HepG2 (cell line): ENCODE measurements at regions not wholly inside any gene's neighbourhood (a gene's known extent, or its start where the extent isn't known, plus 50 kb on each side); places are given as distances from the start of the nearest gene placed in this dataset.

ENCODE experiments used
- ATAC-seq: fragments of 200-7000 bp; cut with Tn5 transposase; 3 replicates; pipeline ENCODE4 v1.9.1; 2020; ENCODE audit warnings: mild to moderate bottlenecking, moderate library complexity
- BruUV-seq: library from RNA; stranded (reverse); fragments of 400-500 nt; replicated peaks from 2 replicates; lab custom pipeline; 2021; lab: Mats Ljungman, UMichigan
- CTCF ChIA-PET: fragments of 300-600 bp; formaldehyde crosslinking; extraction: SDS; loops from one replicate; lab custom pipeline; 2021; ENCODE audit warnings: low total read pairs, inconsistent platforms, low intra/inter-chr PET ratio; lab: Yijun Ruan, JAX
- POLR2A ChIA-PET: fragments of 350-600 bp; sonication (Branson Sonifier 250); formaldehyde crosslinking; loops from one replicate; lab custom pipeline; 2020; ENCODE audit warnings: antibody characterized with exemption, inconsistent platforms; lab: Yijun Ruan, JAX
- DNase-seq: peaks from one replicate; pipeline ENCODE4 v3.0.0-alpha.2; 2015; ENCODE audit warnings: low spot score
- FAIRE-seq: peaks from 3 replicates; lab custom pipeline; 2011; peaks lifted over from hg19 to GRCh38; lab: Jason Lieb, UNC
- H2AFZ ChIP-seq: one replicate; pipeline ENCODE4 v1.6.1; 2011; ENCODE audit warnings: low read length, inconsistent platforms
- H3K27ac ChIP-seq: fragments of 300-600 bp; 3 replicates; pipeline ENCODE4 v1.8.0; 2011; ENCODE audit warnings: mixed run types, mild to moderate bottlenecking, mixed read lengths, low read length, inconsistent platforms; ENCODE audit not compliant: insufficient read depth; ENCODE audit errors: extremely low read length
- H3K27me3 ChIP-seq, 2 experiments: fragments of 200-600 bp in 1 of 2; 2 replicates in 1 of 2; 3 replicates in 1 of 2; pipeline versions ENCODE4 v1.6.0 to v1.8.0; 2011; ENCODE audit warnings: low read length in 2 of 2, mild to moderate bottlenecking in 2 of 2, moderate library complexity in 2 of 2, inconsistent platforms in 1 of 2; ENCODE audit not compliant: insufficient read depth in 2 of 2, control insufficient read depth in 1 of 2
- H3K36me3 ChIP-seq, 2 experiments: fragments of 200-600 bp in 1 of 2; replicated peaks in 1 of 2; 2 replicates in 1 of 2; 3 replicates in 1 of 2; pipeline versions ENCODE4 v1.5.1 to v1.8.0; 2011; ENCODE audit warnings: low read length in 2 of 2, inconsistent platforms in 1 of 2; ENCODE audit not compliant: insufficient read depth in 2 of 2, control insufficient read depth in 1 of 2
- H3K4me1 ChIP-seq: 2 replicates; pipeline ENCODE4 v1.5.1; 2012; ENCODE audit warnings: low read length, inconsistent platforms; ENCODE audit not compliant: insufficient read depth
- H3K4me2 ChIP-seq: 2 replicates; pipeline ENCODE4 v1.6.0; 2011; ENCODE audit warnings: low read depth, low read length, inconsistent platforms
- H3K4me3 ChIP-seq, 3 experiments: fragments of 200-600 bp in 1 of 3; sonication (generic), shearing (Covaris generic) in 1 of 3; replicated peaks in 1 of 3; 2 replicates each; pipeline ENCODE4 v1.5.1; 2011 to 2016; ENCODE audit warnings: low read length in 3 of 3, inconsistent platforms in 2 of 3, low read depth in 2 of 3, mild to moderate bottlenecking in 2 of 3, control low read depth in 1 of 3, mixed read lengths in 1 of 3; ENCODE audit not compliant: insufficient read depth in 1 of 3
- H3K79me2 ChIP-seq: one replicate; pipeline ENCODE4 v1.6.1; 2011; ENCODE audit warnings: low read length, inconsistent platforms; ENCODE audit not compliant: insufficient read depth
- H3K9ac ChIP-seq: 2 replicates; pipeline ENCODE4 v1.6.0; 2011; ENCODE audit warnings: mild to moderate bottlenecking, low read depth, low read length, inconsistent platforms; ENCODE audit not compliant: insufficient read depth
- H3K9me3 ChIP-seq: 2 replicates; pipeline ENCODE4 v1.5.1; 2012; ENCODE audit warnings: mild to moderate bottlenecking, low read length
- H4K20me1 ChIP-seq: 2 replicates; pipeline ENCODE4 v1.6.0; 2011; ENCODE audit warnings: inconsistent platforms, mild to moderate bottlenecking, low read length, moderate library complexity; ENCODE audit not compliant: insufficient read depth
- ATM ChIP-seq: fragments of 450-650 bp; IDR thresholded peaks from 2 replicates; pipeline ENCODE4 v1.7.1; 2017; ENCODE audit warnings: mild to moderate bottlenecking, borderline replicate concordance
- FOXP4 ChIP-seq: sonication (generic); formaldehyde crosslinking; IDR thresholded peaks from 2 replicates; pipeline ENCODE4 v1.4.0; 2020; ENCODE audit warnings: missing genetic modification reagents
- HMGXB3 ChIP-seq: sonication (generic); formaldehyde crosslinking; IDR thresholded peaks from 2 replicates; pipeline ENCODE4 v1.4.0; 2020; ENCODE audit warnings: missing genetic modification reagents, borderline replicate concordance
- HNF1A ChIP-seq, 2 experiments: sonication (generic) in 1 of 2; formaldehyde crosslinking in 1 of 2; IDR thresholded peaks; 2 replicates each; pipeline versions ENCODE4 v1.4.0 to v1.6.1; 2016 to 2020; ENCODE audit warnings: borderline replicate concordance in 1 of 2, low read depth in 1 of 2, mild to moderate bottlenecking in 1 of 2, missing genetic modification reagents in 1 of 2
- PCBP1 ChIP-seq: fragments of 200-400 bp; formaldehyde crosslinking; IDR thresholded peaks from 2 replicates; pipeline ENCODE4 v1.6.1; 2017; ENCODE audit warnings: mild to moderate bottlenecking, low read depth, low read length, borderline replicate concordance
- REL ChIP-seq: sonication (generic); formaldehyde crosslinking; conservative IDR thresholded peaks from 2 replicates; pipeline ENCODE4 v1.8.0; 2022; ENCODE audit warnings: mild to moderate bottlenecking, missing genetic modification reagents, moderate library complexity
- ZFP62 ChIP-seq: sonication (generic); formaldehyde crosslinking; IDR thresholded peaks from 2 replicates; pipeline ENCODE4 v1.4.0; 2020; ENCODE audit warnings: missing genetic modification reagents
- ZNF572 ChIP-seq: sonication (generic); formaldehyde crosslinking; IDR thresholded peaks from 2 replicates; pipeline ENCODE4 v1.5.1; 2020; ENCODE audit warnings: mild to moderate bottlenecking, missing genetic modification reagents
- WGBS: methylation state at CpG from one replicate; pipeline ENCODE4 v1.1.6; 2017; ENCODE audit warnings: low lambda C conversion rate; 5-methylcytosine and 5-hydroxymethylcytosine counted together
- in situ Hi-C: cut with HindIII; loops from 2 replicates; pipeline ENCODE4 v1.10.0; 2017; ENCODE audit warnings: low pct_unique_long_range_greater_than_20kb; ENCODE audit not compliant: extremely low pct_ligation_motif_present
- intact Hi-C: fragments of 100-400 bp; cut with micrococcal nuclease; formaldehyde crosslinking; loops from one replicate; pipeline ENCODE4 v1.10.0; 2022; ENCODE audit not compliant: unreplicated experiment

- FAIRE-seq (no peak), DNase-seq (no peak), ATAC-seq (no peak)
- ChIA-PET POLR2A (no interaction called here), CTCF (no interaction called here)
- H4K20me1 ChIP-seq: no peaks in the 10 kb centered on the region
- no peaks in the 10 kb centered on the region for H3K36me3 ChIP-seq
- in situ Hi-C loops (no loop called here), intact Hi-C loops (no loop called here)
- WGBS: 37% methylated on average over 2 of the region's 2 CpGs
- H3K4me1 ChIP-seq: no peaks in the 10 kb centered on the region
- no peaks in the 10 kb centered on the region for H3K27me3 ChIP-seq
- no TSS peak for BruUV-seq
- H3K79me2 ChIP-seq: no peaks in the 10 kb centered on the region
- TF ChIP-seq REL: no peak
- no peak for TF ChIP-seq FOXP4 (CRISPR knock-in tag)
- TF ChIP-seq ATM: no peak
- TF ChIP-seq ZFP62: no peak
- H3K9ac ChIP-seq: no peak overlapping the region
- H3K27ac ChIP-seq: no peak overlapping the region
- H3K4me3 ChIP-seq: no peak overlapping the region
- no peak overlapping the region for H2AFZ ChIP-seq
- no peaks in the 10 kb centered on the region for H3K9me3 ChIP-seq
- no peak overlapping the region for H3K4me2 ChIP-seq
Observed at GRCh38 chr1:193741228-193741627, 554.8 kb upstream of the B3GALT2 start.

- Histone ChIP-seq H3K27ac (no peak overlapping the region), H3K4me2 (no peak overlapping the region), H2AFZ (no peak overlapping the region), H3K4me1 (no peaks in the 10 kb centered on the region), H3K9me3 (no peaks in the 10 kb centered on the region), H3K36me3 (no peaks in the 10 kb centered on the region), H3K27me3 (no peaks in the 10 kb centered on the region), H3K9ac (no peak overlapping the region), H3K79me2 (no peaks in the 10 kb centered on the region), H4K20me1 (no peaks in the 10 kb centered on the region), H3K4me3 (no peak overlapping the region)
- ChIA-PET POLR2A (no interaction called here), CTCF (no interaction called here)
- FAIRE-seq: no peak
- no peak for ATAC-seq
- no peak for DNase-seq
- intact Hi-C loops: no loop called here
- WGBS: 0% methylated on average over 1 of the region's 1 CpG
- in situ Hi-C loops: no loop called here
- no TSS peak for BruUV-seq
- TF ChIP-seq ZNF572 (no peak), HMGXB3 (CRISPR knock-in tag) (no peak), PCBP1 (no peak), HNF1A (IDR thresholded peaks at IDR 0.05; ENCODE audit: low read depth) (no peak), HNF1A (CRISPR knock-in tag; IDR thresholded peaks at IDR 0.05; ENCODE audit: borderline replicate concordance) (no peak)
Observed at GRCh38 chr1:193740762-193741161, 554.3 kb upstream of the B3GALT2 start.
